WTC11 (cell line): ENCODE measurements at regions not wholly inside any gene's neighbourhood (a gene's known extent, or its start where the extent isn't known, plus 50 kb on each side); places are given as distances from the start of the nearest gene placed in this dataset.

Source experiments
- ATAC-seq: fragments of 200-7000 bp; cut with Tn5 transposase; 2 replicates; pipeline ENCODE4 v1.10.0; 2021; ENCODE audit warnings: mild to moderate bottlenecking, moderate library complexity
- CTCF ChIA-PET: fragments of 300-600 bp; sonication (Branson Sonifier 250); formaldehyde crosslinking; loops from one replicate; lab custom pipeline; 2021; ENCODE audit warnings: antibody characterized with exemption; lab: Charles Lee
- POLR2A ChIA-PET: fragments of 350-600 bp; sonication (Branson Sonifier 250); formaldehyde crosslinking; loops from one replicate; lab custom pipeline; 2021; ENCODE audit warnings: antibody characterized with exemption; lab: Charles Lee
- DNase-seq: peaks from one replicate; pipeline ENCODE4 v3.0.0; 2021; ENCODE audit warnings: low spot score
- H3K27ac Mint-ChIP-seq: 2 replicates; pipeline ENCODE4 v1.8.0; 2021; ENCODE audit warnings: mixed read lengths
- H3K27me3 Mint-ChIP-seq: 2 replicates; pipeline ENCODE4 v1.8.0; 2021; ENCODE audit warnings: low read depth, mild to moderate bottlenecking, moderate library complexity, mixed read lengths
- H3K36me3 Mint-ChIP-seq: 2 replicates; pipeline ENCODE4 v1.8.0; 2021; ENCODE audit warnings: mixed read lengths
- H3K4me1 Mint-ChIP-seq: 2 replicates; pipeline ENCODE4 v1.8.0; 2022; ENCODE audit warnings: mixed read lengths
- H3K4me3 Mint-ChIP-seq: 2 replicates; pipeline ENCODE4 v1.8.0; 2021; ENCODE audit warnings: mild to moderate bottlenecking, moderate library complexity, mixed read lengths
- H3K9me3 Mint-ChIP-seq: 2 replicates; pipeline ENCODE4 v1.8.0; 2021; ENCODE audit warnings: mixed read lengths
- ARID4B ChIP-seq: sonication (generic); formaldehyde crosslinking; IDR thresholded peaks from 2 replicates; pipeline ENCODE4 v1.8.0; 2023; ENCODE audit warnings: missing genetic modification reagents, mild to moderate bottlenecking, borderline replicate concordance
- ATF1 ChIP-seq: sonication (generic); formaldehyde crosslinking; IDR thresholded peaks from 2 replicates; pipeline ENCODE4 v1.8.1; 2023; ENCODE audit warnings: mild to moderate bottlenecking, moderate library complexity, missing genetic modification reagents
- EMX1 ChIP-seq: fragments of 250-450 bp; sonication (Bioruptor Pico); IDR thresholded peaks from 2 replicates; pipeline ENCODE4 v1.8.0; 2021; ENCODE audit warnings: mild to moderate bottlenecking
- ETV6 ChIP-seq: sonication (generic); formaldehyde crosslinking; IDR thresholded peaks from 2 replicates; pipeline ENCODE4 v1.8.1; 2022; ENCODE audit warnings: mild to moderate bottlenecking, missing genetic modification reagents
- FOXP4 ChIP-seq: sonication (generic); formaldehyde crosslinking; IDR thresholded peaks from 2 replicates; pipeline ENCODE4 v1.8.0; 2022; ENCODE audit warnings: mild to moderate bottlenecking, missing genetic modification reagents
- HMGA2 ChIP-seq: fragments of 250-450 bp; sonication (Bioruptor Pico); IDR thresholded peaks from 2 replicates; pipeline ENCODE4 v1.4.0; 2021; ENCODE audit warnings: mild to moderate bottlenecking, moderate library complexity
- IRF1 ChIP-seq: sonication (generic); formaldehyde crosslinking; IDR thresholded peaks from 2 replicates; pipeline ENCODE4 v1.8.0; 2023; ENCODE audit warnings: missing genetic modification reagents
- IRF2 ChIP-seq: sonication (generic); formaldehyde crosslinking; IDR thresholded peaks from 2 replicates; pipeline ENCODE4 v1.8.0; 2022; ENCODE audit warnings: low read depth, missing genetic modification reagents, borderline replicate concordance
- NFE2L1 ChIP-seq: sonication (generic); formaldehyde crosslinking; IDR thresholded peaks from 2 replicates; pipeline ENCODE4 v1.8.1; 2023; ENCODE audit warnings: missing genetic modification reagents
- NR1H2 ChIP-seq: sonication (generic); formaldehyde crosslinking; IDR thresholded peaks from 2 replicates; pipeline ENCODE4 v1.9.0; 2021; ENCODE audit warnings: mild to moderate bottlenecking, moderate library complexity, missing genetic modification reagents
- PRDM15 ChIP-seq: sonication (generic); formaldehyde crosslinking; IDR thresholded peaks from 2 replicates; pipeline ENCODE4 v1.8.0; 2022; ENCODE audit warnings: missing genetic modification reagents
- RORB ChIP-seq: fragments of 250-450 bp; sonication (Bioruptor Pico); IDR thresholded peaks from 2 replicates; pipeline ENCODE4 v1.9.0; 2021; ENCODE audit warnings: mild to moderate bottlenecking
- ZNF121 ChIP-seq: sonication (generic); formaldehyde crosslinking; IDR thresholded peaks from 2 replicates; pipeline ENCODE4 v1.8.0; 2023; ENCODE audit warnings: missing genetic modification reagents
- ZNF317 ChIP-seq: sonication (generic); formaldehyde crosslinking; IDR thresholded peaks from 2 replicates; pipeline ENCODE4 v1.8.1; 2023; ENCODE audit warnings: low read depth, mild to moderate bottlenecking, moderate library complexity, missing genetic modification reagents, borderline replicate concordance
- ZSCAN18 ChIP-seq: fragments of 250-450 bp; sonication (Bioruptor Pico); IDR thresholded peaks from 2 replicates; pipeline ENCODE4 v2.1.2; 2022; ENCODE audit warnings: mild to moderate bottlenecking, moderate library complexity

- TF ChIP-seq FOXP4 (no peak), PRDM15 (CRISPR knock-in tag) (no peak), EMX1 (CRISPR knock-in tag) (no peak), ETV6 (no peak), ZNF317 (CRISPR knock-in tag) (no peak), HMGA2 (CRISPR knock-in tag) (no peak)
Measured at GRCh38 chr2:225740086-225740485, 340.6 kb downstream of the NYAP2 start (continued).

- CTCF ChIA-PET, result no interaction called here
- POLR2A ChIA-PET, result no interaction called here
- H3K4me1 Mint-ChIP-seq, result no peaks in the 10 kb centered on the region
- H3K4me3 Mint-ChIP-seq, result no peak overlapping the region
- H3K27me3 Mint-ChIP-seq, result peaks cover 17% of the 10 kb centered on the region
- ATAC-seq, result no peak
- no peak overlapping the region for H3K27ac Mint-ChIP-seq
- DNase-seq, result no peak
- no peaks in the 10 kb centered on the region for H3K36me3 Mint-ChIP-seq
- H3K9me3 Mint-ChIP-seq, result no peaks in the 10 kb centered on the region
- TF ChIP-seq EMX1 (CRISPR knock-in tag) (no peak), ATF1 (CRISPR knock-in tag) (no peak), RORB (CRISPR knock-in tag) (no peak), NFE2L1 (CRISPR knock-in tag) (no peak), ZSCAN18 (no peak), IRF2 (CRISPR knock-in tag) (no peak), IRF1 (no peak), ZNF121 (CRISPR knock-in tag) (no peak), ARID4B (no peak), NR1H2 (CRISPR knock-in tag) (no peak)
Measured at GRCh38 chr2:225739328-225739727, 339.8 kb downstream of the NYAP2 start.
